GM04503 (cell line): ENCODE measurements at regions not wholly inside any gene's neighbourhood (a gene's known extent, or its start where the extent isn't known, plus 50 kb on each side); places are given as distances from the start of the nearest gene placed in this dataset.

Source experiments
- DNase-seq: peaks from one replicate; pipeline ENCODE4 v3.0.0-alpha.2; 2012; ENCODE audit warnings: low read depth

DNA sequence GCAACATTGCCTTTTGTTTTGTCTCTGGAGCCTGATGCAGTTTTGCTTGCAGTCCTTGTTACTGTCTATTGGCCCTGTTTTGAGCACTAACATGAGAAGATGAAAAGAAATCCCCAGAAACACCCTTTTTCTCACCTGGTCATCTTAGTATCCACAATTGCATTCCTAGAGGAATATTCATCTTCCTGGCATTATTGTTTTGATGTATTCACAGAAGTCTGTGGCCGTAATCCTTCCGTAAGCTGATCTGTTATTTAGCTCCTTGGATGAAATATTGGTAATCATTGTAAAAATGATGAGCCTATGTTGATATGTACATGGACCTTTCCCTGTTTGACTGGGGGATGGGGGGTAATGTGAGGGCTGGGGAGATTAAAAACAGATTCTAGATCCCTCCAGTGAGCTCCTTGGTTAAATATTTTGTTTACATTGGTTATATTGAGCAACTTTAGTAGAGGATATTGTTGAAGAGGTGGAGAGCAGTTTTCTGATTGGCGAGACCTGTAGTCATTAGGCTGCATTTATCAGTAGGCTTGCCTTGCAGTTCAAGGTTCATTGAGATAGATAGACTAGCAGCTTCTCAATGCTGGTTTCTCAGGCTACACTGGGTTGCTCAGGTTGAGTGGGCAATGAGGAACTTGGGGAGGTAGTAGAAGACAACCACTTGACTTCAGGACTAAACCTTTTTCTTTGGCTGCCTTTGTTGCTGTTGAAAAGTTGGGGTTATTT lies 117.5 kb downstream of the MACIR start:
- no peak for DNase-seq

DNA sequence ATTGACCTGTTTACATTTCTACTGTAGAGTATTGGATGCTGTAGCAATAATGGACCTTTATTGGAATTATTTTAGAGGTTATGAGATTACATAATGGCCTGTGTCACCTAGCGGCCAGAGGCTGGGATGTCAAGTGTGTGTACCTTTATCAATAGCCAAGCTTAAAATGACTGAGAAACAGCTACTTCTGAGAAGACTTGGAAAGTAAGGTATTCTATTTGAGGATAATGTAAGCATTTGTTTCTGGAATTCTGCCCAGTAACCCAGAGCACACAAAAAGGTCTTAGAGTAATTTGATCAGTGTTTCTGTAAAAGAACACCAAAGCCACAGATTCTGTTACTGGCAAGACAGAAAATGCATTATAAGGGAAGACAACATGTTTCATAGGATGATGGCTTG lies 116.8 kb downstream of the MACIR start:
- DNase-seq: no peak

GRCh38 chr5:103374473-103374963 lies 116.0 kb downstream of the MACIR start:
- no peak for DNase-seq

GRCh38 chr5:103373597-103374472 lies 115.3 kb downstream of the MACIR start:
- DNase-seq: no peak

DNA sequence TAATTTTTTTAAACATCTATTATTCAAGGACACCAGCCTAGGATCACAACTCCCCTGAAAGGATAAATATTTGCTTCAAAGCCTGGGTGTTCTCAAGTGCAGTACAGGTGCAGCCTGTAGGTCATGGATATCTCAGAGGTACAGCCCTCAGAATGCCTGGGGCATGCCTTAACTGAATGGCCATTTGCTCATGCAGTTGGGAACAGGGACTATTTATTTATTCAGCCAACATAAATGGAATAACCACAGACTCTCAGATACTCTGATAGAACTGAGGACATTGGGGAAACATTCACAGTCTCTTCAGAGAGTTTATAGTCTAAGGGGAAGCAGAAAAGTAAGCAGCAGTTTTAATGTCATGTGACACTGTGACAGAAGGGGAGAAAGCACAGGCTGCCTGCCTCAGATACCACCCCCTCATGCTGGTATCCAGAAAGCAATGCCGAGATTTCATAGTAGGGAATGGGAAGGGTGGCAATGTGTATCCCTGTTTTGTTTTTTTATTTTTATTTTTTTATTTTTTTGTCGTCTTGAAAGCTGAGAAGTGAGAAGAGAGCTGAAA lies 112.6 kb downstream of the MACIR start:
- DNase-seq: no peak

GRCh38 chr5:103369125-103370120 lies 110.9 kb downstream of the MACIR start:
- no peak for DNase-seq

DNA sequence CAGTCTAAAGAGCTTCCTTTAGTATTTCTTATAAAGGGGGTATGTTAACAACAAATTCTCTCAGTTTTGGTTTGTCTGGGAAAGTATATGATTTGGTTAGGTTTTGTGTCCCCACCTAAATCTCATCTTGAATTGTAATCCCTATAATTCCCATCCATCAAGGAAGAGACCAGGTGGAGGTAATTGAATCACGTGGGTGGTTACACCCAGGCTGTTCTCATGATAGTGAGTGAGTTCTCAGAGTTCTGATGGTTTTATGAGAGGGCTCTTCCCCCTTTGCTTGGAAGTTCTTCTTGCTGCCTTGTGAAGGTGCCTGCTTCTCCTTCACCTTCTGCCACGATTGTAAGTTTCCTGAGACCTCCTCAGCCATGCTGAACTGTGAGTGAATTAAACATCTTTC lies 109.1 kb downstream of the MACIR start:
- no peak for DNase-seq

- DNase-seq: no peak
Measured at GRCh38 chr5:103366918-103367549, 108.5 kb downstream of the MACIR start.

- no peak for DNase-seq
Measured at GRCh38 chr5:103364074-103364473, 105.5 kb downstream of the MACIR start.

DNA sequence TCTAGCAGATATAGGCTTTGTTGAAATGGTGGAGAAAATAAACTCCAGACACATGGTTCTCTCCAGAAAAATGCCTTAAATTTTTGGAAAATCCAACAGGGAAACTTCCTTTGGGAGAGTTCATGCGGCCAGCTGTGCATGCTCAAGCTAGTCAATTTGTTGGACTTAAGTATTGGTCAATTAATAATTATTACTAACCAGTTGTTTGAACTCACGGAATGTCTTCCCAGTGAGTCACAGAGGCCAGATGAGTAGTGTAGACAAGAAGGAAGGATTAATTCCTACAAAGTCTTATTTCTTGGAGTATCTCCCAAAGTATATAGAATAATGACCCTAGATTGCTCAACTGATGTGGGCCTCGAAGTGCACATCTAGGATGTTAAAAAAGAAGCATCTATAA lies 103.6 kb downstream of the MACIR start:
- no peak for DNase-seq

GRCh38 chr5:103360475-103360874 lies 101.9 kb downstream of the MACIR start:
- no peak for DNase-seq

- no peak for DNase-seq
Measured at GRCh38 chr5:103358305-103358995, 99.9 kb downstream of the MACIR start.

DNA sequence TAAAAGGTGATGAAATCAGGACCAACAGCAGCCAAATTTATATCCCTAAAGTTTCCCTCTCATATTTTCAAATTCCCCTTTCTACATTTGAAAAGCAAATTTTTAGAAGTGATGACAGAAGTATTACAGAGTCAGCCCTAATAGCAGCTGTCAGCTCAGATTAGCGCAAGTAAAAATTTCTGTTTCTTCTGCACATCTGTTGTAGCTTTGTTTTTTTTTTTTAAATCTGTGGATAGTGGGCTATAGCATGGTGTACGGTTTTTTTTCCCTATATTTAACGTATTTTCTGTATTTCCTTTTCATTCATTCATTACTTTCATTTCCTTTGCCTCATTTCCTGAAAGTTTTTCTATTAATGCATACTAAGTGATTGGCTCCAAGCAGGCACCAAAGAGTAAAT lies 99.1 kb downstream of the MACIR start:
- no peak for DNase-seq

- no peak for DNase-seq
Measured at GRCh38 chr5:103356350-103357091, 98.0 kb downstream of the MACIR start.

DNA sequence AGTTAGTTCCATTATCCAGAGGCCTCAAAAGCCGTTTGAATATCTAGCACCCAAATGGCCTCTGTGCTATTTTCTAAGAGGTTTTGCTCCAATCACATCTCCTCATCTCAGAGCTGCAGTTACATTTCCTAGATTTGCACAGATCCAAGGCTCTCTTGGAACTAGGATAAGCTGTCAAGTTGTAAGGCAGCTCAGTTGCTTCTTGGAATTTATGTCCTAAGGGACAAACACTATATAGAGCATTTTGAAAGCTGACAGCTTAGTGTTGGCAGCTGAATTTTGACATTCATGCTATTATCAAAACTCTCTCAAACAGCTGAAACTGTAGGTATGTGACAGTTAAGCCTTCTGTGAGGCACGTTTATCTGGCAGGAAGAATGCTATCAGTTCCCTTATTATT lies 97.0 kb downstream of the MACIR start:
- DNase-seq: no peak

GRCh38 chr5:103354446-103354845 lies 95.9 kb downstream of the MACIR start:
- DNase-seq: no peak

DNA sequence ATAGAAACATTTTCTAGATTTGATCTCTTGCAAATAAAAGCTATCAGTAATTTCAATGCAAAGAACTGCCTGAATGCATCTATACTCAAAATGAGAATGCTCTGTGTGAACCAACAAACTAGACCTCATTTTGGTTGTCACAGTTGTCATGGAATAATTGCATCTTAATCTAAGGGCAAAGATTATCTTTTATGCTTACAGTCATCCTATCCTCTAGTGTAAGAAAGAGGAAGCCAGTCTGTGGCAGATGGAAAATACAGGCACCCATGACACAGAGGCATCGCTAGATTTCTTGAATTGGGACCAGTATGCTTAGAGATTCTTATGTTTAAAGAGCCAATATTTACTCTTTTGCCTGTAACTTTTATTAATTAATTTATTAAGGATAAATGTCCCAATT lies 95.0 kb downstream of the MACIR start:
- no peak for DNase-seq

DNA sequence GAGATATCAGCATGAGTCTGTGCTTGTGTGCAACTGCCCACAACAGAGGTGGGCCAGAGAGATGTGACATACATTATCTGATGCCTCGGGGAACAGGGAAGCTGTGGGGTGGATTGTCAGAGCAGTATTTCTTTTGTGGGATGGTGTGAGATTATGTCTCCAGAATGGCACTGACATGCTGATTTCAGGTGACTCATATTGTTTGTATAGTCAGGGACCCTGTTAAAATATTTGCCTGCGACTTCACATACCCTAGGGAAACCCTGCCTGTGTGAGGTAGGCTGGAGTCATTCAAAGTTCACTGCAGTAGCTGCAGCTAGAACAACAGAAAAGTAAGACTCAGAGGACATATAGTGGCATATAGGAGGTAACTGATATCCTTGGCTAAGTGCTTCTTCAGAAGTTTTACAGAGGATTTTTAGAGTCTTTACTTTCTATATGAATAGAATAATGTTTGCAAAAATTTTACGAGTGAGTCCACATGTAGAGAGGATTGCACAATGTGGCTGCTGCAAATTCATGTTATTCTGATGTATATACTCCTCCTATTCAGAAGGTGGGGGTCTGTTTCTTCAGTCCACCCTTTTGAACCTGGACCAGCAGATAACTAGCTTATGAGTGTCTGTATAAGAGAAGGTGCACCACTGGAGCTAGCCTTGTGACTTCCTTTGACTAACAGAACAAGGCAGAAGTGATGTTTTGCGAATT lies 89.3 kb downstream of the MACIR start:
- DNase-seq: no peak

DNA sequence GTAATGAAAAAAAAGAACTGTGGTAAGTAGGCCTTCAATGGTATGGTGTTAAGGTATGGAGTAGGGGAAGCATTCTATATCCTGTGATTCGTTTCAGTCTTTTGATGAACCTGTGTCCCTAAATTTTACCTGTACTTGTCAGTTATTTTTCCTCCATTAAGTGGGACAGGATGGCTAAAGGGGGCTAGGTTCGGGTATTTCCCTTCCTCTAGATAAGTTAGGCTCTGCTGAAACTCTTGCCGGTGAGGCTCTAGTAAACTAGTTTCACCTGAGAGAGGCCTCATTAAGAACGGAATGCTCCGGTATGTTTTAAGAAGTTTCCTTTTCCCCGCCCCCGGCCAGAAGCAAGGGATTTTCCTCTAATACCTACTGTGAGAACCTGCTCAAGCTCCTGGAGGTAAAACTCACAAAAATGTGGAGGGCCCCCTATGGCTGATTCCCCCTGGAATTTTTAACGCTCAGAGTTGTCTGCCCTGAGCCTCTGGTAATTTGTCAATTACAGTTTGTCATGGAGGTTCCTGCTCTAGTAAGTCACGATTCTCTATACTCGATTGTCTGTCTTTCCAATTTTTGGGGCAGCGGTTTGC lies 87.7 kb downstream of the MACIR start:
- DNase-seq: no peak
